ENCODE measurements at regions not wholly inside any gene's neighbourhood (a gene's known extent, or its start where the extent isn't known, plus 50 kb on each side); places are given as distances from the start of the nearest gene placed in this dataset.

GRCh38 chr11:95680169-95680929 lies 109.2 kb downstream of the FAM76B start:
- no peaks in the 10 kb centered on the region for H3K79me2 ChIP-seq (ENCODE audit: insufficient read depth, low read length)
- DNase-seq (no peak), ATAC-seq (ENCODE audit: insufficient read depth, low read depth) (no peak)
- no peak overlapping the region for H3K4me2 ChIP-seq (ENCODE audit: insufficient read depth, low read length)
- peaks cover 7% of the 10 kb centered on the region for H3K27me3 ChIP-seq (ENCODE audit: insufficient read depth, low read length, poor library complexity)
- H3K27ac ChIP-seq (ENCODE audit: low read length) = no peak overlapping the region
- H3K9ac ChIP-seq (ENCODE audit: low read depth, low read length) = no peak overlapping the region
- no peaks in the 10 kb centered on the region for H4K20me1 ChIP-seq (ENCODE audit: insufficient read depth, low read length)
- H3K9me3 ChIP-seq (ENCODE audit: insufficient read depth, low read length, severe bottlenecking) = no peaks in the 10 kb centered on the region
- no peaks in the 10 kb centered on the region for H3K4me1 ChIP-seq (ENCODE audit: insufficient read depth, low read length)
- TF ChIP-seq EZH2 (IDR thresholded peaks at IDR 0.05; ENCODE audit: borderline replicate concordance, low read depth, low read length, severe bottlenecking) (no peak), CTCF (IDR thresholded peaks at IDR 0.05; ENCODE audit: borderline replicate concordance, extremely low read depth, low read length, poor library complexity, severe bottlenecking) (no peak)
- H3K4me3 ChIP-seq (ENCODE audit: low read depth in 1 of 2, low read length in 2 of 2) = no peak overlapping the region
- H2AFZ ChIP-seq (ENCODE audit: low read depth, low read length) = no peak overlapping the region
- H3K36me3 ChIP-seq (ENCODE audit: insufficient read depth, low read length) = no peaks in the 10 kb centered on the region

- TF ChIP-seq CTCF (IDR thresholded peaks at IDR 0.05; ENCODE audit: borderline replicate concordance, extremely low read depth, low read length, poor library complexity, severe bottlenecking) = no peak
- no peak for TF ChIP-seq EZH2 (IDR thresholded peaks at IDR 0.05; ENCODE audit: borderline replicate concordance, low read depth, low read length, severe bottlenecking)
- no peak overlapping the region for H3K4me2 ChIP-seq (ENCODE audit: insufficient read depth, low read length)
- no peak overlapping the region for H3K9ac ChIP-seq (ENCODE audit: low read depth, low read length)
- H4K20me1 ChIP-seq (ENCODE audit: insufficient read depth, low read length) = no peaks in the 10 kb centered on the region
- H3K27ac ChIP-seq (ENCODE audit: low read length) = no peak overlapping the region
- H3K36me3 ChIP-seq (ENCODE audit: insufficient read depth, low read length) = no peaks in the 10 kb centered on the region
- H3K4me3 ChIP-seq (ENCODE audit: low read depth in 1 of 2, low read length in 2 of 2) = no peak overlapping the region
- no peaks in the 10 kb centered on the region for H3K79me2 ChIP-seq (ENCODE audit: insufficient read depth, low read length)
- no peaks in the 10 kb centered on the region for H3K9me3 ChIP-seq (ENCODE audit: insufficient read depth, low read length, severe bottlenecking)
- DNase-seq (no peak), ATAC-seq (ENCODE audit: insufficient read depth, low read depth) (no peak)
- H3K4me1 ChIP-seq (ENCODE audit: insufficient read depth, low read length) = no peaks in the 10 kb centered on the region
- no peak overlapping the region for H2AFZ ChIP-seq (ENCODE audit: low read depth, low read length)
- H3K27me3 ChIP-seq (ENCODE audit: insufficient read depth, low read length, poor library complexity) = peaks cover 7% of the 10 kb centered on the region
Measured at GRCh38 chr11:95678988-95679387, 110.6 kb downstream of the FAM76B start.

DNA sequence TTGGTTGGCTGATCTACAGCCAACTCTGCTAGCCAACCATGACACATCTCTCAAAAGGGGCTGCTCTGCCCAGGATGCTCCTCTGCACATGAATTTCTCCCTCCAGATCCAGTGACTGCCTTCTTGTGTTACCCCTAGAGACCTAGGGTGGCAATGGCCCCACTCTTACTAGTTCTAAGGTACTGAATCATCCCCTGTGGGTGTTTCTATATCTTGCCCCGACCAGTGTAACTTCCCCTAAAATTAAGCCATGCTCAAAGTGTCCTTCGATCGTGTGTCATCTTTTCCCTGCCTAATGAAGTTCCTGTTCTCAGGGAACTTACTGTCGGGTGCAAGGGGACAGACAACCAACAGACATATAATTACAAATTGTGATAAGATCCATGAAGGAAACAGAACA lies 113.3 kb downstream of the FAM76B start:
- peaks cover 3% of the 10 kb centered on the region for H3K27me3 ChIP-seq (ENCODE audit: insufficient read depth, low read length, poor library complexity)
- no peak for DNase-seq
- no peak overlapping the region for H3K27ac ChIP-seq (ENCODE audit: low read length)

More for the DNA sequence above, 113.3 kb downstream of the FAM76B start:
- Histone ChIP-seq H3K36me3 (ENCODE audit: insufficient read depth, low read length) (no peaks in the 10 kb centered on the region), H3K79me2 (ENCODE audit: insufficient read depth, low read length) (no peaks in the 10 kb centered on the region), H3K4me1 (ENCODE audit: insufficient read depth, low read length) (no peaks in the 10 kb centered on the region), H4K20me1 (ENCODE audit: insufficient read depth, low read length) (no peaks in the 10 kb centered on the region), H2AFZ (ENCODE audit: low read depth, low read length) (no peak overlapping the region), H3K9me3 (ENCODE audit: insufficient read depth, low read length, severe bottlenecking) (no peaks in the 10 kb centered on the region), H3K4me3 (ENCODE audit: low read depth in 1 of 2, low read length in 2 of 2) (no peak overlapping the region), H3K9ac (ENCODE audit: low read depth, low read length) (no peak overlapping the region), H3K4me2 (ENCODE audit: insufficient read depth, low read length) (no peak overlapping the region)
- TF ChIP-seq CTCF (IDR thresholded peaks at IDR 0.05; ENCODE audit: borderline replicate concordance, extremely low read depth, low read length, poor library complexity, severe bottlenecking) = no peak
- no peak for TF ChIP-seq EZH2 (IDR thresholded peaks at IDR 0.05; ENCODE audit: borderline replicate concordance, low read depth, low read length, severe bottlenecking)
- ATAC-seq (ENCODE audit: insufficient read depth, low read depth) = no peak

Data from DND-41 (cell line).